HFF-Myc (cell line): ENCODE measurements at regions not wholly inside any gene's neighbourhood (a gene's known extent, or its start where the extent isn't known, plus 50 kb on each side); places are given as distances from the start of the nearest gene placed in this dataset.
A peak's percentile ranks its signal among the peaks of the same experiment; 100 is the strongest.

Source experiments
- DNase-seq: peaks from one replicate; pipeline ENCODE4 v3.0.0-alpha.2; 2011; ENCODE audit warnings: low read depth; ENCODE audit errors: extremely low read depth
- H3K4me3 ChIP-seq: replicated peaks from 2 replicates; pipeline ENCODE4 v1.5.1; 2011; ENCODE audit warnings: low read depth, mild to moderate bottlenecking, control low read depth, low read length
- CTCF ChIP-seq: IDR thresholded peaks from 2 replicates; pipeline ENCODE4 v1.5.1; 2012; ENCODE audit warnings: mild to moderate bottlenecking, low read depth, low read length, control low read depth; ENCODE audit errors: missing control alignments

- H3K4me3 ChIP-seq = no peak overlapping the region
- no peak for DNase-seq
- no peak for TF ChIP-seq CTCF
Observed at GRCh38 chr4:107531927-107532326, 188.1 kb downstream of the PAPSS1 start.

DNA sequence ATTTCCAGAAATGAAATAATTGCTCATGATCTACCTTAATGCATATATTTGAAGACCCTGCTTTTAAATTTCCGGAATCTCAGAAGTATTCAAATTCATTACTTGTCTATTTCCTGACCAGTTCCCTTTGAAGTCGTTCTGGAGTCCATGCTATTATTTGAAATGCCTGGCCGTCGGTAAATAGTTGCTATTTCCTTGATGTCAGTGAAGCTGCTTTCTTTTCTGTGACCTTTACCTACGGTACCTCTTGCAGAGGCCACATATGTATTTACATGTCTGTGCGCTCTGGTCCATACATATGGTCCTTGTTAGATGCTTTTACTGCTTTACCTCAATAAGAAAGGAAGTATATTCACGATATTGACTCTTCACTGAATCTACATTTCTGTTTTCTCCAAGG is 199.7 kb downstream of the PAPSS1 start:
- DNase-seq = no peak
- H3K4me3 ChIP-seq = no peak overlapping the region
- TF ChIP-seq CTCF = no peak

- DNase-seq = peak; percentile 19
- no peak overlapping the region for H3K4me3 ChIP-seq
- TF ChIP-seq CTCF = peak; percentile 59
Observed at GRCh38 chr4:107519053-107519452, 201.0 kb downstream of the PAPSS1 start.

DNA sequence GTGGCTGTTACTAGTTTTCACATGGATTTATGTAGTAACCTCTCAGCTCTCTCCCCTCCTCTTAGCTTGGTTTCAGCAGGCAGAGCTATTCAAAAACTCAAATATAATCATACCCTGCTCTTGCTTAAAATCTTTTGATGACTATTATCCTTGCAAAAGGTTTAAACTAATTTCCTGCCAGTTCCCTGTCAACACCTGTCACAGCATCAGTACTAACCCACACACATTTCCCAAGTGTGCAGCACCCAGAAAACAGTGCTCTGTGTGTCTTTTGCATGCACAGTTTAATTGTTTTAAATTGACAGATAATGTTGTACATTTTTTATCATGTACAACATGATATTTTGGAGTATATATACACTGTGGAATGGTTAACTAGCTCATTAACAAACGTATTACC is 202.0 kb downstream of the PAPSS1 start:
- DNase-seq = no peak
- TF ChIP-seq CTCF = no peak
- H3K4me3 ChIP-seq = no peak overlapping the region

GRCh38 chr4:107512549-107512948 is 207.5 kb downstream of the PAPSS1 start:
- TF ChIP-seq CTCF = no peak
- H3K4me3 ChIP-seq = no peak overlapping the region
- no peak for DNase-seq

- no peak for TF ChIP-seq CTCF
- H3K4me3 ChIP-seq = no peak overlapping the region
- DNase-seq = peak; percentile 20
Observed at GRCh38 chr4:107509615-107510014, 210.4 kb downstream of the PAPSS1 start.

GRCh38 chr4:107500551-107500950 is 219.5 kb downstream of the PAPSS1 start:
- DNase-seq = no peak
- TF ChIP-seq CTCF = no peak
- no peak overlapping the region for H3K4me3 ChIP-seq
